CD14-positive monocyte (primary cell): ENCODE measurements at regions not wholly inside any gene's neighbourhood (a gene's known extent, or its start where the extent isn't known, plus 50 kb on each side); places are given as distances from the start of the nearest gene placed in this dataset.

Experiments used
- DNase-seq, 3 donors: peaks; one replicate each; pipeline ENCODE4 v3.0.0-alpha.2; 2011 to 2022
- H2AFZ ChIP-seq: 2 replicates; pipeline ENCODE4 v1.6.0; 2012; ENCODE audit warnings: mild to moderate bottlenecking, low read depth, low read length, inconsistent platforms; ENCODE audit not compliant: insufficient read depth, poor library complexity, severe bottlenecking
- H3K27ac ChIP-seq, 2 donors: 1 replicate in 1 of 2; 2 replicates in 1 of 2; pipeline ENCODE4 v1.5.1; 2012 to 2013; ENCODE audit warnings: low read length in 2 of 2, control low read depth in 1 of 2, inconsistent platforms in 1 of 2, low read depth in 1 of 2, mild to moderate bottlenecking in 1 of 2
- H3K27me3 ChIP-seq, 2 donors: one replicate each; pipeline versions ENCODE4 v1.6.0 to v1.6.1; 2011 to 2013; ENCODE audit warnings: low read length in 2 of 2; ENCODE audit not compliant: control insufficient read depth in 2 of 2, insufficient read depth in 2 of 2
- H3K36me3 ChIP-seq, 2 donors: replicated peaks in 1 of 2; 1 replicate in 1 of 2; 2 replicates in 1 of 2; pipeline versions ENCODE4 v1.5.1 to v1.6.1; 2012 to 2013; ENCODE audit warnings: low read length in 2 of 2, control low read depth in 1 of 2, inconsistent platforms in 1 of 2, mild to moderate bottlenecking in 1 of 2; ENCODE audit not compliant: insufficient read depth in 2 of 2, control insufficient read depth in 1 of 2
- H3K4me1 ChIP-seq, 2 donors: 1 replicate in 1 of 2; 2 replicates in 1 of 2; pipeline versions ENCODE4 v1.5.1 to v1.6.1; 2012 to 2013; ENCODE audit warnings: low read length in 2 of 2, control low read depth in 1 of 2, inconsistent platforms in 1 of 2, mild to moderate bottlenecking in 1 of 2, moderate library complexity in 1 of 2; ENCODE audit not compliant: insufficient read depth in 2 of 2, control insufficient read depth in 1 of 2
- H3K4me2 ChIP-seq: replicated peaks from 2 replicates; pipeline ENCODE3; 2012; ENCODE audit warnings: low read length, moderate library complexity, mild to moderate bottlenecking; ENCODE audit not compliant: poor library complexity, severe bottlenecking; ENCODE audit errors: extremely low read depth
- H3K4me3 ChIP-seq, 3 experiments: fragments of 200-600 bp in 1 of 3; sonication (generic) in 1 of 3; replicated peaks in 1 of 3; 1 replicate in 2 of 3; 2 replicates in 1 of 3; pipeline ENCODE4 v1.5.1; 2011 to 2013; ENCODE audit warnings: low read length in 3 of 3, mild to moderate bottlenecking in 3 of 3, control low read depth in 2 of 3, low read depth in 2 of 3, inconsistent platforms in 1 of 3, moderate library complexity in 1 of 3
- H3K79me2 ChIP-seq: 2 replicates; pipeline ENCODE4 v1.6.0; 2012; ENCODE audit warnings: mild to moderate bottlenecking, control low read depth, inconsistent platforms, low read length, moderate library complexity; ENCODE audit not compliant: insufficient read depth
- H3K9ac ChIP-seq: 2 replicates; pipeline ENCODE4 v1.6.0; 2017; ENCODE audit warnings: low read length, mild to moderate bottlenecking; ENCODE audit not compliant: insufficient read depth, poor library complexity, severe bottlenecking
- H3K9me3 ChIP-seq, 2 donors: replicated peaks in 1 of 2; 1 replicate in 1 of 2; 2 replicates in 1 of 2; pipeline versions ENCODE4 v1.5.1 to v1.6.1; 2012 to 2013; ENCODE audit warnings: low read length in 2 of 2, control low read depth in 1 of 2; ENCODE audit not compliant: control insufficient read depth in 1 of 2, insufficient read depth in 1 of 2
- H4K20me1 ChIP-seq: 2 replicates; pipeline ENCODE4 v1.6.0; 2012; ENCODE audit warnings: mild to moderate bottlenecking, low read length, control low read depth, moderate library complexity; ENCODE audit not compliant: insufficient read depth
- H3K27ac Mint-ChIP-seq, 7 donors: one replicate each; pipeline ENCODE4 v1.8.0; 2020; ENCODE audit warnings: mild to moderate bottlenecking in 7 of 7, mixed read lengths in 7 of 7, moderate library complexity in 6 of 7, inconsistent platforms in 2 of 7
- H3K27me3 Mint-ChIP-seq, 3 donors: one replicate each; pipeline ENCODE4 v1.8.0; 2021 to 2022; ENCODE audit warnings: low read depth in 3 of 3, mild to moderate bottlenecking in 3 of 3, mixed read lengths in 3 of 3, moderate library complexity in 3 of 3, inconsistent platforms in 1 of 3
- H3K36me3 Mint-ChIP-seq, 2 donors: one replicate each; pipeline ENCODE4 v1.8.0; 2020; ENCODE audit warnings: mixed read lengths in 2 of 2, inconsistent platforms in 1 of 2, mild to moderate bottlenecking in 1 of 2
- H3K4me1 Mint-ChIP-seq: one replicate; pipeline ENCODE4 v1.8.0; 2020; ENCODE audit warnings: mild to moderate bottlenecking, mixed read lengths
- H3K4me3 Mint-ChIP-seq, 2 donors: one replicate each; pipeline ENCODE4 v1.8.0; 2020; ENCODE audit warnings: mild to moderate bottlenecking in 2 of 2, mixed read lengths in 2 of 2, moderate library complexity in 1 of 2
- H3K9me3 Mint-ChIP-seq, 7 donors: one replicate each; pipeline ENCODE4 v1.8.0; 2020 to 2022; ENCODE audit warnings: mixed read lengths in 7 of 7, mild to moderate bottlenecking in 6 of 7, moderate library complexity in 6 of 7, inconsistent platforms in 2 of 7
- CTCF ChIP-seq: fragments of 200-600 bp; IDR thresholded peaks from one replicate; pipeline ENCODE4 v1.8.0; 2022; ENCODE audit warnings: antibody characterized with exemption, mild to moderate bottlenecking
- WGBS: methylation state at CpG from one replicate; pipeline ENCODE4 v1.1.5; 2013; ENCODE audit warnings: missing lambda C conversion rate; ENCODE audit not compliant: insufficient coverage; 5-methylcytosine and 5-hydroxymethylcytosine counted together
- intact Hi-C, 2 donors: fragments of 100-400 bp; cut with micrococcal nuclease; formaldehyde crosslinking; loops; one replicate each; pipeline versions ENCODE4 v1.15.0 to v1.15.1; 2023

GRCh38 chr5:35461530-35461929 lies 156.1 kb upstream of the SPEF2 start:
- no peak for TF ChIP-seq CTCF
- Histone ChIP-seq H3K4me2 (no peak overlapping the region), H3K79me2 (no peaks in the 10 kb centered on the region), H2AFZ (peak overlapping the region; percentile 8), H3K9ac (no peak overlapping the region), H3K4me3 (no peak overlapping the region), H3K9me3 (peaks cover 10 to 14% of the 10 kb centered on the region in 2 donors), H3K36me3 (no peaks in the 10 kb centered on the region), H4K20me1 (no peaks in the 10 kb centered on the region), H3K27me3 (no peaks in the 10 kb centered on the region), H3K27ac (no peak overlapping the region), H3K4me1 (no peaks in the 10 kb centered on the region)
- no CpG with 5 or more reads among the region's 2 CpGs for WGBS
- intact Hi-C loops, result no loop called here
- Mint-ChIP-seq H3K36me3 (peaks cover 0 to 4% of the 10 kb centered on the region in 2 donors), H3K4me1 (peaks cover 2% of the 10 kb centered on the region), H3K27ac (no peak overlapping the region), H3K9me3 (peaks cover 7 to 18% (median 12%) of the 10 kb centered on the region in 7 donors), H3K4me3 (no peak overlapping the region), H3K27me3 (peaks cover 0 to 2% (median 0%) of the 10 kb centered on the region in 3 donors)
- DNase-seq, result no peak

GRCh38 chr5:35458824-35459207 lies 158.8 kb upstream of the SPEF2 start:
- no CpG with 5 or more reads among the region's 1 CpG for WGBS
- Mint-ChIP-seq H3K9me3 (peaks cover 4 to 18% (median 12%) of the 10 kb centered on the region in 7 donors), H3K4me3 (no peak overlapping the region), H3K36me3 (no peaks in the 10 kb centered on the region), H3K27me3 (peaks cover 0 to 2% (median 0%) of the 10 kb centered on the region in 3 donors), H3K4me1 (peaks cover 2% of the 10 kb centered on the region), H3K27ac (no peak overlapping the region)
- H4K20me1 ChIP-seq, result no peaks in the 10 kb centered on the region
- intact Hi-C loops, result no loop called here
- H3K27me3 ChIP-seq, result no peaks in the 10 kb centered on the region
- H3K27ac ChIP-seq, result no peak overlapping the region
- no peak overlapping the region for H3K4me3 ChIP-seq
- no peaks in the 10 kb centered on the region for H3K79me2 ChIP-seq
- H3K4me1 ChIP-seq, result no peaks in the 10 kb centered on the region
- no peaks in the 10 kb centered on the region for H3K36me3 ChIP-seq
- no peak for DNase-seq
- peaks cover 14 to 16% of the 10 kb centered on the region in 2 donors for H3K9me3 ChIP-seq
- no peak overlapping the region for H2AFZ ChIP-seq
- H3K9ac ChIP-seq, result no peak overlapping the region
- TF ChIP-seq CTCF, result no peak
- no peak overlapping the region for H3K4me2 ChIP-seq
